Stimulated activated CD8-positive, alpha-beta memory T cell treated with anti-CD3 and anti-CD28 coated beads, Interleukin-4, amount 100 ng/mL, for 48 hours (primary cell): ENCODE measurements at regions not wholly inside any gene's neighbourhood (a gene's known extent, or its start where the extent isn't known, plus 50 kb on each side); places are given as distances from the start of the nearest gene placed in this dataset.
"Not testable (repeated sequence)": the region's sequence is repeated elsewhere in the genome, so short reads cannot be mapped to it uniquely, and the experiment has no call there.

Experiments used
- DNase-seq: peaks from one replicate; pipeline ENCODE4 v3.0.0-alpha.2; 2020

DNA sequence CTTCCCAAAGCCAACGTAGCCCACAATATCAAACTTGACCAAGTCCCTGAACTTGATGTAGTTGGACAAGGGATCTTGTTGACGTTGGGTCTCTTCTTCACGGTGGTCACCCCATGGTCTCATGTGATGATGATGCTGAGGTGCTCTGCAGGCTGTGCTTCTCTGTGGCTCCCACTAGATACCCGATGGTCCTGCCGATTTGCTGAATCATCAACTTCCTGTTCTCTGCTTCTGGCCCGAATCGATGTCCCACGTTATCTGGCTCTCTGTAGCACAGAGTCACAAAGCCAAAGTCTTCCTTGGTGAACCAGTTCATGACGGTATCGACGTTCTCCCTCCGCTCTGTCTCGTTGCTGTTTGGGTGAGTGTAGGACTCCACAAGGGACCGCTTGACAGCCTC is 201.0 kb downstream of the ADRA2C start:
- not testable (repeated sequence) for DNase-seq

DNA sequence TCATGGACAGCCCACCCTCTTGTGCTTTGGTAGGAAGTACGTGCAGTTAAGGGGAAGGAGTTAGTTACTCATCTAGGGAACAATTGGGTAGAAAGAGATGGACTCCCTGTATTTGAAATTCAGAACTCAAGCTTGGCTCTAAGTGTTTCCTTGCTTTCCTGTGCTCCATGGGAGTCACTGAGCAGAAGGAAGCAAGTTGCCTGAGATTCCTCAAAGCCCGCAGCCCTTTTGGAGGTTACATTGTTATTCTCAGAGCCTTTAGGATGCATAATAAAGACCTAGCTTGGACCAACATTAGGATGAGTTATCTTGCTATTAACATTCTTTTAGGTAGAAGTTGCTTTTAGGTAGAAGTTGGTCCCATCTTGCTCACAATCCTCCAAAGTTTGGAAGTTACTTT is 206.4 kb downstream of the ADRA2C start:
- DNase-seq = not testable (repeated sequence)

DNA sequence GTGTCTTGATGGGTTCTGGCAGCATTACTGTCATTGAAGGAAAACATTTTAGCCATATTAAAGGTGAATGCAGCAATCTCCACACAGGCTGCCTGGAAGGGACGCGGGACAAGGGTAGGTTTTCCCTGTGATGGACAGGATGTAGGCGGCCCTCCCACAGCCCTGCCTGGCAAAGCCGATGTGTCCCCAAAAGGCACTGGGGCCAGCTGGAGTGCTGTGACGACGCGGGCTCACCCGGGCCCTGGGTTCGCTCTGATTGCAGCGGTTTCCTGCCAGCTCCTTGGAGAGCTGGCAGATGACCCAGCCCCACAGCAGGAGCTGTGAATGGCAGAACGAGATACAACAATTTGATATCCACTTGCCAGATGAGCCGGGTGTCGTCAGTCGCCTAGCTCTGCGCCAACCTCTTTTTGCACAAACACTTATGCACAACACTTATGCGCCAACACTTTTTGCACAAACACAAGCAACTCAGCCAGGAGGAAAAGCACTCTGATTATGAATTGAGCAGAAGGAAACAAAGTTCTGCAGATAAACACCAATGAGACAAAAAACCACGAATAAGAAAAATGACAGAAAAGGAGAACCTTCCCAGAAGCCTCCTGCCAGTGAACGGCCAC is 207.5 kb downstream of the ADRA2C start:
- not testable (repeated sequence) for DNase-seq

DNA sequence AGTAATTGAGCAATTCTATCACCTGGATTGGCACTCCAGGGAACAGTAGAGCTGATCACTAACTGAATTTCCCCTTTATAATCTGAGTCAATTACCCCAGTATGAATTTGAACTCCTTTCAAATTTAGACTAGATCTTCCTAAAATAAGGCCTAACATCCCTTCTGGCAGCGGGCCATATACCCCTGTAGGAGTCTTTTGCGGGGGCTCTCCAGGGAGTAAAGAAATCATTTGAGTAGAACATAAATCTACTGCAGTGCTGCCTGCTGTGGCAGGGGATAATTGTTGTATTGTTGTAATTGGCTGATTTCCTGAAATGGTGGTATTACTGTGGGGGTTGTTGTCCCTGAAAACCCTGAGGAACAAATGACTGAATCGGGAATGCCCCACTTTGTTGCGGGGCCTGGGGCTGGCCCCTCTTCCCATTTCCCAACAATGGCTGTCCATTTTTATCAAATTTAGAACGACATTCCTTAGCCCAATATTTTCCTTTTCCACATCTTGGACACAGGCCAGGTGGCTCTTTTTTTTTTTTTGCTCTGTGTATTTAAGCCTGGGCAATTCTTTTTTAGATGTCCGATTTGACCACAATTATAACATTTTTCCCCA is 217.4 kb downstream of the ADRA2C start:
- not testable (repeated sequence) for DNase-seq

DNA sequence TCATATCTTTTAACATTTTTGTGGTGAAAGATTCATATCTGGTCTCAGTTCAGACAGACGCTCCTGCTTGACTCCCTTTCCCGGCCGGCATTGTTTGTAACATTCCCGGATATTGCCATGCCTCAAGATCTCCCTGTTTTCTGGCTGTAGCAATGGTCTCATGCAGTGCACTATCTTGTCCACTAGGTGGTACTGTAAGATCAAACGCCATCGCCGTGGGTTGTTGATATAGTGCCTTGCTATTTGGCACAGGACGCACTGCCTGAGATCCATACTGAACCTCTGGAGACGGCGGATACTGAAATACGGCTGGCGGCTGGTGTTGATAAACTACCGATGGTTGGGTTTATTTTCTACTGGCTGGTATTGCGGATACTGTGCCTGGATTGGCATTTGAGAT is 218.6 kb downstream of the ADRA2C start:
- not testable (repeated sequence) for DNase-seq

DNA sequence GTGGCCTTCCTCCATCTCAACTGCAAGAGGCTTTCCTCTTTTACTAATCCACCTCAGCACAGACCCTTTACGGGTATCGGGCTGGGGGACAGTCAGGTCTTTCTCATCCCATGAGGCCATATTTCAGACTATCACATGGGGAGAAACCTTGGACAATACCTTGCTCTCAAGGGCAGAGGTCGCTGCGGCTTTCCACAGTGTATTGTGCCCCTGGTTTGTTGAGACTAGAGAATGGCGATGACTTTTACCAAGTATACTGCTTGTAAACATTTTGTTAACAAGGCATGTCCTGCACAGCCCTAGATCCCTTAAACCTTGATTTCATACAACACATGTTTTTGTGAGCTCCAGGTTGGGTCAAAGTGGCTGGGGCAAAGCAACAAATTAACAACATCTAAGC is 220.2 kb downstream of the ADRA2C start:
- DNase-seq = not testable (repeated sequence)

DNA sequence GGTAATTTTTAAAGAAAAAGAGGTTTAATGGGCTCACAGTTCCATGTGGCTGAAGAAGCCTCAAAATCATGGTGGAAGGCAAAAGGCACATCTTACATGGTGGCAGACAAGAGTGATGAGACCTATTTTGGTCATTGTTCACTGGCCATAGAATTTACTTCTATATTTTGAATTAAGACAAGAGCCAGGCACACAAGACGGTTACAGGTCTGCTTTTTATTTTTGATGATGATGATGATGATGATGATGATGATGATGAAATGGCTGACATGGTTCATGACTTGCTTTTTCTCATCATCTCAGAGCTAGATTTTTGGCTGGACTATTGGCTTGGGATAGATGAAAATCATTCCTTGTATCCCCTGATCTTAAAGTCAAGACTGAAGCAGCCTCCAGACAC is 229.3 kb downstream of the OTOP1 start:
- not testable (repeated sequence) for DNase-seq

DNA sequence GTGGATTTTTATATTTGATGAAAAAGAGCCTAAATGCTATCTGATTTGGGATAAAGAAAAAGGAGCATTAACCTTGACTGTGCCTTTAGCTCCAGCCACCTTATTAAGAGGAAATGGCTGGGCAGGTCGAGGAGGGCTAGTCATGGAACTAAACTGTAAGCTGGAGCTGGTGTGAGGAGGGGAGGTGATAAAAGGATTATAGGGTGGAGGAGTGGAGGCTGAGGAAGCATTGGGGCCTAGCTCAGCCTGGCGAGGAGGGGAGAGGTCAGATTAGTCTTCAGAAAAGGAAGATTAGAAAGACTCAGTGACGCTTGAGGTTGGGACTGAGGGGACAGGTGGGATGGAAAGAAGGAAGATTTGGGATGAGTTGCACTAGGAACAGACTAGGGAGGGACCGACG is 222.7 kb downstream of the OTOP1 start:
- not testable (repeated sequence) for DNase-seq

DNA sequence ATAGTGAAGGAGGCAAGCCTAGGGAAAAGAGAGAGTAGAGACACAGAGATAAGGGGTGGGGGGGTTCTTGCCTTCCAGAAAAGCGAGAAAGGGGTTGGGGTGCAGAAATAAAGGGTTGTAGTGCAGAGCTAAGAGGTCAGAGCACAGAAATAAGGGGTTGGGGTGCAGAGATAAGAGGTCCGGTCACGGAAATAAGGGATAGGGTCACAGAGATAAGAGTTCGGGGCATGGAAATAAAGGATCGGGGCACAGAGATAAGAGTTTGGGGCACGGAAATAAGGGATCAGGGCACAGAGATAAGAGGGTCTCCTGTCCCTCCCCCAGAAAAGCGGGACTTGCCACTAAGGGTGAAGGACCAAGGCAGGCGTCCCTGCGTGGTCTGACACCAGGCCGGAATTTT is 222.0 kb downstream of the OTOP1 start:
- not testable (repeated sequence) for DNase-seq

DNA sequence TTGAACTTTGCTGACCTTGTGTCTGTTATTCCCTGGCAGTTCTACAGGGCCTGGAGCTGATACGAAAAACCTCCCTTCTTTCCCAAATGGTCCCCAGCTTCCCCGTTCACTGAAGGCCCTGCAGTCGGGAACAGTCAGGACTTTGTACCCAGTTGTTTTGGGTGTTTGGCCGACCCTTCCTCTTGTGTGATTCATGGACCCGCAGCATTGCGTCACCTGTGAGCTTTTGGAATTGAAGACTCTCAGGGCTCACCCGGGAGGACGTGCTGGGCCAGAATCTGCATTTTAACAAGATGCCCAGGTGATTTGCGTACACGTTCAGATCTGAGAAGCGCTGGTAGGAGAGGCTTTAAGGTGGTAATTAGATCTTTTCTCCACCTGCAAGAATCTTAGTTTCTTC is 220.4 kb downstream of the OTOP1 start:
- not testable (repeated sequence) for DNase-seq

DNA sequence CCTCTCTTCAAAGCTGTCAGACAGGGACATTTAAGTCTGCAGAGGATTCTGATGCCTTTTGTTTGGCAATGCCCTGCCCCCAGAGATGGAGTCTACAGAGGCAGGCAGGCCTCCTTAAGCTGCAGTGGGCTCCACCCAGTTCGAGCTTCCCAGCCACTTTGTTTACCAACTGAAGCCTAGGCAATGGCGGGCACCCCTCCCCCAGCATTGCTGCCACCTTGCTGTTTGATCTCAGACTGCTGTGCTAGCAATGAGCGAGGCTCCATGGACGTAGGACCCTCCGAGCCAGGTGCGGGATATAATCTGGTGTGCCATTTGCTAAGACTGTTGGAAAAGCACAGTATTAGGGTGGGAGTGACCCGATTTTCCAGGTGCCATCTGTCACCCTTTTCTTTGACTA is 207.7 kb downstream of the OTOP1 start:
- not testable (repeated sequence) for DNase-seq

DNA sequence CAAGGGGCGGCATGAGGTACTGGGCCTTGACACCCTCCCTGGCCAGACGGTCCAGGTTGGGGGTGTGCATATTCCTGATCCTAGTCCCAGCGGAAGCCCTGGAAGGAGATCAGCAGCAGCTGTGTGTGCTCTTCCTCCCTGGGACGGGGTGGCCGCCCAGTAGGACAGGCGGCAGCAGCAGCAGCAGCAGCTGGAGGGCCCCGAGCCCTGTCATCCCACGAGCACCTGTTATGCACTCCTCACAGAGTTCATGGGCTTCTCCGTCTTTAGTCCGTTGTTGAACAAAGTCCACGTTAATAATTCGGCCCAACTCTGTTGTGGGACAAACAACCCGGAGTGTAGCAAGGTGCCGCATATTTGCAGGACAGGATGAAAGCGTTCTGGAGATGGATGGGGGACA is 205.6 kb downstream of the OTOP1 start:
- not testable (repeated sequence) for DNase-seq

DNA sequence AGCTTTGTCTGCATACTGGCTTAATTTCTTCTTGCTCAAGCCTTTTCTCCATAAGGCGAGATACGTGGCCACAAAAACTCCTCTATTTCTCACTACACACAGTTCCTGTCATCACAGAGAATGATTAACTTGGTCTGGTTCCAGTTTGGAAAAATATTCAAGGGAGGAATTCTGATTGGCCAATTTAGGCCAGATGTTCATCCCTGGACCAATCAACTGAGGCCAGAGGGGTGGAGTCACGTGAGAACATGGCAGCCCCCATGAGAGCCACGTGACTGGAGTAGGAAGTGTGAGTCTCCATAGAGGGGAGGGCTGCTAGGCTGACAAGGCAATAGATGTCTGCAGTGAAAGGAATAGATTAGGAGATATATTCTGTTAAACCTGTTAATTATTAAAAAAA is 200.0 kb downstream of the OTOP1 start:
- DNase-seq = not testable (repeated sequence)

DNA sequence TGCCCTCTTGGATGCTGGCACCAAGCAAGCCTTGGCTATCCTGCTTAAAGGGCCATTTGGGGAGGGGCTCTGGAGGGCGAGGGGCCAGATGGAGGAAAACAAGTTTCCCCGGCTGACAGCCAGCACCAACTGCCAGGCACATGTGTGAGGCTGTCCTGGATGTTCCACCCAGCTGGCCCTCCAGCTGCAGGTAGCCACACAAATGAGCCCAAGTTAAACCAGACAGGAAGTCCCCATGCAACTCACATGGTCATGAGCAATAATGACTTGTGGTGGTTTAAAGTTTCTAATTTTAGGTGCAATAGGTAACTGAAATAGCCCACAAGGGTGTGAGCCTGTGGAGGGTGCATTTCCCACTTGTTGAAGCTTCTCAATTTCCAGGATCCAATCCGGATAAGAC is 198.0 kb downstream of the OTOP1 start:
- DNase-seq = not testable (repeated sequence)

DNA sequence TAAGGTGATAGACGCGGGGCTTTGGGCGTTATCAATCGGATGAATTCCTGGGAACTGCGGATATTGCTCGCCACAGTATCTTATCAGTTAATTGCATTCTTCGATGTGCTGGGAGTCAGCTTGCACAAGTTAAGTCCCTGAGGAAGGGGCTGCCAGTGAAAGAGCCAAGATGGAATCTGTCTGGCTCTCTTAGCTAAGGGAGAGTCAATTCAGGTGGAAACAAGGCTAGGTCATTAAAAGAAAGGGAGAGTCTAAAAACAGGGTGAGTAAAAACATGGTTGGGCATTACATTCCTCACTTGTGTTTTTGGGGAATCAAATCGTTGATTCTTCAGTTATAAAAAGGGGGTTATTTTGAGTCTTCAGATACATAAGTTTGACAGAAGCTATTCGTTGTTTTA is 196.2 kb downstream of the OTOP1 start:
- not testable (repeated sequence) for DNase-seq

DNA sequence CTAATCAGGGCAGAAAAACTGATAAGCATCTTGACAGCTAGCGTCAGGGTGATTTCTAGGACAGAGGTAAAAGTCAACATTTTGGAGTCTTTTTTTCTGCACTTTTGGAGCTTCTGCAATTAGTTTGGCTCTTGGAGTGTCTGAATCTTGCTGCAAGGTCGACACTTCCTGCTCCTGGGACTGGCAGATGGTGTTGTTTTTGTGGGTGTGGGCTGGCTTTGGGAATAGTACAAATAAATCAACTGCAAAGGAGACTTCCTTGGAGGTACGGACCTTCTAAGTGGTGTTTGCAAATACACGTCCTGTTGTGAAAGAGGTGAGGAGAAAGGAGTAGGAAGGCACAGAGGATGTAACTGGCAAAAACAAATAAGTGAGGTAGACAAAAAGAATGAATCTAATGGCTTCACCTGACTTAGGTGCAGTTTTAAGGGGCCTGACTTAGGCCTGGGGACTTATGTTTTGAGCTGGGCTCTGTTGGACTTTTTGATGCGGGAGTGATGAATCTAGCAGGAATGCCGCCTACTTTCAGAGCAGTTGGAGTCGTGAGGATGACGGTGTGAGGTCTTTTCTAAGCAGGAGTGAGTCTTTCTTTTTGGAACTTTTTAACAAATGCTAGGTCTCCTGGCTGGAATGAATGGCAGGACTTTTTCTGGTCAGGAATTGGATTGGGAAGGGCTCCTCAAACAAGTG is 195.1 kb downstream of the OTOP1 start:
- DNase-seq = not testable (repeated sequence)

DNA sequence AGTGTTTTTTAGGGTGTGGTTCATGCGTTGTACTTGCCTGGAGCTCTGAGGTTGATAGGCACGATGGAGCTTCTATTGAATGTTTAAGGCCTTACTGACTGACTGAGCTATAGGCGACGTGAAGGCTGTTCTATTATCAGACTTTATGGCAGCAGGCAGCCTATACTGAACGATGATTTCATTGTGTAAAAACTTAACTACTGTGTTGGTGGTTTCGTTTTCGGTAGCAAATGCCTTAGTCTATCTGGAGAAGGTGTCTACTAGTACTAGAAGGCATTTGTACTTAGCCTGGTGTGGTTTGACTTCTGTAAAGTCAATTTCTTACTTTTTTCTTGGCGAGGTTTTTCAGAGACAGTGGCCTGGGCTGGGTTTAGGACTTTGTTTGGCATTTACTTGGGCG is 194.4 kb downstream of the OTOP1 start:
- not testable (repeated sequence) for DNase-seq

DNA sequence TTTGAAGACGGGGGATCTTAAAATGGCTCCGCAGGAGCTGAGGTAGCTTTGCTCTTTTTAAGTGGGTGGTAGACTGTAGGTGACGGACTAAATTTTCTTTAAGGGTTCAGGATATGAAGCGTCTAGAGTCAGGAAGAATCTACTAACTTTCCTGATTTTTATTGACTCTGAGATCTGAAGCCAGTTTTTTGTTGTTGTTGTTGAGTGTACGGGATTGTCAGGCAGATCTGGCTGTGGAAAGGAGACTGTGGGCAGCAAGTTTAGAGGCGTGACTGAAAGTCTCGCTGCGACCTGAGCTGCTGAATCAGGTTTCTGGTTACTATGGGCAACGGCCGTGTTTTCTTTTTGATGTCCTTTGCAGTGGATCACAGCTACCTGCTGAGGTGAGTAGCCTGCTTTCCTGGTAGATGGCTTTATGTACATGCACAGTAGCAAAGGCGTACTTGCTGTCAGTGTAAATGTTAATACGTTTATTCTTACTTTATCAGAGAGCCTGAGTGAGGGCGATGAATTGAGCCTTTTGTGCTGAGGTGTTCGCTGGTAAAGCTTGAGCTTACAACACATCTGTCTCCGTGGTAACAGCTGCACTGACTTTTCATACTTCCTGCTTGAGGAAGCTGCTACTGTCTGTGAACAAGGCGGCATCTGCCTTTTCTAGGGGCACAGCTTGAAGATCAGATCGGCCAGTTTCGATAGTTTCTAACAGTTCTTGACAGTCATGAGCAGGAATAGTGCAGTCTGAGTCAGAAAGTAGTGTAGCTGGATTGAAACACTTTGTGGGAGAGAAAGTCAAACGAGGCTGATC is 193.7 kb downstream of the OTOP1 start:
- not testable (repeated sequence) for DNase-seq

DNA sequence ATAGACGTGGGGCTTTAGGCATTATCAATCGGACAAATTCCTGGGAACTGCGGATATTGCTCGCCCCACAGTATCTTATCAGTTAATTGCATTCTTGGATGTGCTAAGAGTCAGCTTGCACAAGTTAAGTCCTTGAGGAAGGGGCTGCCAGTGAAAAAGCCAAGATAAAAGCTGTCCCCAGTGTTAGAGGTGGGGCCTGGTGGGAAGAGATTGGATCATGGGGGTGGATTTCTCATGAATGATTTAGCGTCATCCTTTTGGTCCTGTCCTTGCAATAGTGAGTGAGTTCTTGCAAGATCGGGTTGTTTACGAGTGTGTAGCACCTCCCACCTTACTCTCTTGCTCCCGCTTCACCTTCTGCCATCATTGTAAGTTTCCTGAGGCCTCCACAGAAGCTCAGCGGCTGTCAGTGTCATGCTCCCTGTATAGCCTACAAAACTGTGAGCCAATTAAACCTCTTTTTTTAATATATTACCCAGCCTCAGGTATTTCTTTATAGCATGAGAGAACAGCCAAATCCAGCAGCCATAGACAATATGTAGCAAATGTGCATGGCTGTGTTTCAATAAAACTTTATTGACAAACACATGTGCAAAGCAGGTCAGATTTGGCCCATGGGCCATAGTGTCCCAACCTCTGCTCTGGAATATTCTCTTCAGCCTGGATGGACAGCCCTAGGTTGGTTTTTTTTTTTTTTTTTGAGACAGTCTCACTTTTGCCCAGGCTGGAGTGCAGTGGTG is 189.2 kb downstream of the OTOP1 start:
- not testable (repeated sequence) for DNase-seq

DNA sequence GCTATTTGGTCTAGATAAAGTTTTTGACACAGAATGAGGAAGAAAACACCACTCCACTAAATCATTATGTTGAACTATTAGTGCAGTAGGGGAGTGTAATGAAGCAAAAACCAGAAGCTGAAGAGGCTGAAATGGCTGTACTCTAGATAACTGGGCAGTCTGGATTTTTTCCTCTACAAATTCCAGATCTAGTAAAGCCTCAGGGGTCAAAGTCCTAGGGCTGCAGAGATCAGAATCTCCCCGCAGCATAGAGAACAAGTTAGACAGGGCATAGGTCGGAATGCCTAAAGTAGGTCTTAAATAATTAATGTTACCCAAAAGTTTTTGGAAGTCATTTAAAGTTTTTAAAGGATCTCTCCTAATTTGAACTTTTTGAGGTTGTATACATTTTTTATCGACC is 180.9 kb downstream of the OTOP1 start:
- DNase-seq = not testable (repeated sequence)

DNA sequence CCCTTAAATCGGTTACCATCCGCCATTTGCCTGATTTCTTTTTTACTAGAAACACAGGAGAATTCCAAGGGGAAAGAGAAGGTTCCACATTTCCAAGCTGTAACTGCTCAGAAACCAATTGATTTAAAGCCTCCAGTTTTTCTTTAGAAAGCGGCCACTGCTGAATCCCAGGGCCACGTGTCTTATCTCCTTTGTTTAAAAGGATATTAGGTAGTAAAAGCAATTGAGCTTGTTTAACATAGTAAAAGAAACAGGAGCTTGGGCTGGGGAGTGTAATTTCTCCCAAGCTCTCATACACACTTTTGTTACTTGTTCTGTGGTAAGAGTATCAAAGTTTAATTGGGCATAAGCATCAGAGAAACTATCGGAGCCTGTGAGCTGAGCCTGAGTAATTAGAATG is 180.0 kb downstream of the OTOP1 start:
- DNase-seq = not testable (repeated sequence)

DNA sequence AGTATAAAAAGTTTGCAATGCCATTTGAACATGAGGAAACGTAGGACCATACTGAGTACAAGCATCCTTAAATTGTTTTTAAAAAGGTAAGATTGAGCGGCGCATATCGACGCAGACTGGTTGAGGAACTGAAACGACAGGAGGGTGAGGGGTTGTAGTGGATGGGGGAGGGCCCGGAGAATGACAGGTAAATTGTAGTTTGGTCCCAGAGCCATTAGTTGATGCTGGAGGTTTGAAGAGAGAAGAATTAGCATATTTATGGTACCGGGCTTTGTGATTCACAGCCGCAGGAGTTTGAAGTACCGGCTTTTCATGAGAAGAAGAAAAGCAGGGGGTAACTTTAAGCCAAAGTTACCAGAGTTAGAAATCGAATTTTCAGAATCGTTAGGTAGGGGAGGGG is 179.5 kb downstream of the OTOP1 start:
- not testable (repeated sequence) for DNase-seq

DNA sequence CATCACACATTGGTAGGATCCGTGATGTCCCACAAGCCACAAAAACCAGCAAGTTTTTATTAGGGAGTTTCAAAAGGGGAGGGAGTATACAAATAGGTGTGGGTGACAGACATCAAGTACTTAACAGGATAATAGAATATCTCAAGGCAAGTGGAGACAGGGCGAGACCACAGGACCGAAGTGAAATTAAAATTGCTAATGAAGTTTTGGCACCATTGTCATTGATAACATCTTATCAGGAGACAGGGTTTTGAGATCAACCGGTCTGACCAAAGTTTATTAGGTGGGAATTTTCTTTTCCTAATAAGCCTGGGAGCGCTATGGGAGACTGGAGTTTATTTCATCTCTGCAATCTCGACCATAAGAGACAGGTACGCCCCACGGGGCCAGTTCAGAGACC is 178.5 kb downstream of the OTOP1 start:
- not testable (repeated sequence) for DNase-seq
